ENCODE measurements at regions not wholly inside any gene's neighbourhood (a gene's known extent, or its start where the extent isn't known, plus 50 kb on each side); places are given as distances from the start of the nearest gene placed in this dataset.

DNA sequence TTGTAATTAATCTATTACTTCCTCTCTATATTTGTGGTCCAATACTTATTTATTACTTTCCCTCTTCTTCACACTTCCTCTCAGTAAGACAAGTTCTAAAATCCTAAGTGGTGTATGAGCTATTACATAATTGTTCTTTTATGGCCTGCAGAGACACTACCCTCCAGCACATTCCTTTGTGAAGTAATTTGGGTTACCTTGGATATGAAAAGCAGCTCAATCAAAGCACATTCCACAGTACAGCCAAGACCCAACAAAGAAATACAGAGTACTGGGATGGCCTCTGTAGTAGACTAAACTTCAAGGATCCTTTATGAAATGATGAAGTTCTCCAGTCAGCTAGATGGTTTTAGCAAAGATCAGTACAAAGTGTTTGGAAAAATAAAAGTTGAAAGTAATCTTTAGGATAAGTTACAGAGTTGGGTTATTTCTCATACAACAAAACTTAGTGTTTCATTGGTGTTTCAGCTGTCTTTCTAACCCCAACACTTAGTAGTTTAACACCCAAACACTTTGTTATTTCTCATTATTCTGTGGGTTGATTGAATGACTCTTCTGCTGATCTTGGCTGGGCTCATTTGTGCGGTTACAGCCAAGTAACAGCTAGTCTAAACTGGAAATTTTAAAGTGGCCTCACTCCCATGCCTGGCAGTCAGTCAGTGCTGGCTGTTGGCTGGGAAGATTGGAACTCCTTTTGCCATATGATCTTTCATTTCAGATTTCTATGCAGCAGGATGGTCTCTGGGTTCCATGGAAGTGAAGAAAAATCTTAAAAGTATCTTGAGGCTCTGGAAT, 161.5 kb upstream of the POU3F2 start:
- ChIA-PET CTCF (no interaction called here), POLR2A (no interaction called here)
- 83% methylated on average over 1 of the region's 1 CpG for WGBS (ENCODE audit: insufficient coverage)
- H3K27me3 Mint-ChIP-seq = no peaks in the 10 kb centered on the region
- peaks cover 2% of the 10 kb centered on the region for H3K9me3 Mint-ChIP-seq (ENCODE audit: insufficient read depth)
- Histone ChIP-seq H3K79me2 (ENCODE audit: control insufficient read depth, insufficient read depth, low read length) (no peaks in the 10 kb centered on the region), H4K20me1 (ENCODE audit: control insufficient read depth, insufficient read depth, low read length, poor library complexity, severe bottlenecking) (no peaks in the 10 kb centered on the region), H3K9me3 (ENCODE audit: control extremely low read depth in 1 of 3, control insufficient read depth in 2 of 3, insufficient read depth in 1 of 3, low read length in 2 of 3) (no peaks in the 10 kb centered on the region), H2AFZ (ENCODE audit: insufficient read depth, low read depth, low read length, poor library complexity, severe bottlenecking) (no peak overlapping the region), H3K4me2 (replicated peaks; ENCODE audit: low read depth, low read length, poor library complexity, severe bottlenecking) (no peak overlapping the region), H3K27me3 (replicated peaks in 1 of 4; ENCODE audit: control extremely low read depth in 1 of 4, control insufficient read depth in 3 of 4, insufficient read depth in 4 of 4, low read length in 3 of 4) (no peaks in the 10 kb centered on the region), H3K36me3 (replicated peaks in 1 of 2; ENCODE audit: control extremely low read depth in 1 of 2, control insufficient read depth in 1 of 2, extremely low read depth in 1 of 2, insufficient read depth in 2 of 2, low read length in 1 of 2) (no peaks in the 10 kb centered on the region), H3K27ac (ENCODE audit: low read length in 2 of 2) (no peak overlapping the region), H3K4me1 (ENCODE audit: control insufficient read depth in 2 of 2, insufficient read depth in 2 of 2, low read length in 2 of 2) (no peaks in the 10 kb centered on the region), H3K9ac (ENCODE audit: low read length) (no peak overlapping the region), H3K4me3 (ENCODE audit: control extremely low read depth in 1 of 5, extremely low read depth in 1 of 5, insufficient read depth in 1 of 5, low read depth in 2 of 5, low read length in 4 of 5) (no peak overlapping the region)
- intact Hi-C loops (cut with micrococcal nuclease) = no loop called here
- H3K27ac Mint-ChIP-seq = no peak overlapping the region
- H3K4me3 Mint-ChIP-seq = no peak overlapping the region
- DNase-seq = no peak
- ATAC-seq (ENCODE audit: low read depth) = no peak
- TF ChIP-seq EZH2 (IDR thresholded peaks at IDR 0.05; ENCODE audit: borderline replicate concordance, insufficient read depth, low read depth, low read length, poor library complexity, severe bottlenecking) = no peak
- TF ChIP-seq, protein P1, sequence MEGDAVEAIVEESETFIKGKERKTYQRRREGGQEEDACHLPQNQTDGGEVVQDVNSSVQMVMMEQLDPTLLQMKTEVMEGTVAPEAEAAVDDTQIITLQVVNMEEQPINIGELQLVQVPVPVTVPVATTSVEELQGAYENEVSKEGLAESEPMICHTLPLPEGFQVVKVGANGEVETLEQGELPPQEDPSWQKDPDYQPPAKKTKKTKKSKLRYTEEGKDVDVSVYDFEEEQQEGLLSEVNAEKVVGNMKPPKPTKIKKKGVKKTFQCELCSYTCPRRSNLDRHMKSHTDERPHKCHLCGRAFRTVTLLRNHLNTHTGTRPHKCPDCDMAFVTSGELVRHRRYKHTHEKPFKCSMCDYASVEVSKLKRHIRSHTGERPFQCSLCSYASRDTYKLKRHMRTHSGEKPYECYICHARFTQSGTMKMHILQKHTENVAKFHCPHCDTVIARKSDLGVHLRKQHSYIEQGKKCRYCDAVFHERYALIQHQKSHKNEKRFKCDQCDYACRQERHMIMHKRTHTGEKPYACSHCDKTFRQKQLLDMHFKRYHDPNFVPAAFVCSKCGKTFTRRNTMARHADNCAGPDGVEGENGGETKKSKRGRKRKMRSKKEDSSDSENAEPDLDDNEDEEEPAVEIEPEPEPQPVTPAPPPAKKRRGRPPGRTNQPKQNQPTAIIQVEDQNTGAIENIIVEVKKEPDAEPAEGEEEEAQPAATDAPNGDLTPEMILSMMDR (IDR thresholded peaks at IDR 0.05) = no peak
- no peaks in the 10 kb centered on the region for H3K4me1 Mint-ChIP-seq

DNA sequence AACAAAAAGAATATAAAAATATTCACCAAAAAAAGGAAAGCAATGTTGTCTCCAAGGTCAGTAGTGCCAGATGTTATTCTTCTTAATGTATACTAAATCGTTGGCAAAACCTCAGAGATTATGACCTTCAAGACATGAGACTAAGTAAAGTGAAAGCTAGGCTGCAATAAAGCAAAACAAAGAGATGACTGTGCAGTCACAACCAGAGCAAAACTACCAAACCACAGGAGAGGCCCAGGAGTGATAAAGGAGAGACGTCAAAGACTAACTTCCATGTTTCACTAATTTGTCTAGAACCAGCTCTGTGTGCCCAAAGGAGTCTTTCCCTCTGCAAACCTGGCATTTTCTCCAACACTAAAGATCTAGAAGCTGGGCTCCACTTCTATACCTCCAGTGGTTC, 155.9 kb upstream of the POU3F2 start:
- Mint-ChIP-seq H3K4me3 (no peak overlapping the region), H3K9me3 (ENCODE audit: insufficient read depth) (peaks cover 2% of the 10 kb centered on the region), H3K27me3 (no peaks in the 10 kb centered on the region), H3K27ac (no peak overlapping the region), H3K4me1 (no peaks in the 10 kb centered on the region)
- Histone ChIP-seq H3K79me2 (ENCODE audit: control insufficient read depth, insufficient read depth, low read length) (no peaks in the 10 kb centered on the region), H3K27me3 (replicated peaks in 1 of 4; ENCODE audit: control extremely low read depth in 1 of 4, control insufficient read depth in 3 of 4, insufficient read depth in 4 of 4, low read length in 3 of 4) (no peaks in the 10 kb centered on the region), H3K4me2 (replicated peaks; ENCODE audit: low read depth, low read length, poor library complexity, severe bottlenecking) (no peak overlapping the region), H4K20me1 (ENCODE audit: control insufficient read depth, insufficient read depth, low read length, poor library complexity, severe bottlenecking) (no peaks in the 10 kb centered on the region), H3K36me3 (replicated peaks in 1 of 2; ENCODE audit: control extremely low read depth in 1 of 2, control insufficient read depth in 1 of 2, extremely low read depth in 1 of 2, insufficient read depth in 2 of 2, low read length in 1 of 2) (no peaks in the 10 kb centered on the region), H2AFZ (ENCODE audit: insufficient read depth, low read depth, low read length, poor library complexity, severe bottlenecking) (no peak overlapping the region), H3K27ac (ENCODE audit: low read length in 2 of 2) (no peak overlapping the region), H3K9ac (ENCODE audit: low read length) (no peak overlapping the region), H3K4me1 (ENCODE audit: control insufficient read depth in 2 of 2, insufficient read depth in 2 of 2, low read length in 2 of 2) (no peaks in the 10 kb centered on the region), H3K9me3 (ENCODE audit: control extremely low read depth in 1 of 3, control insufficient read depth in 2 of 3, insufficient read depth in 1 of 3, low read length in 2 of 3) (no peaks in the 10 kb centered on the region), H3K4me3 (ENCODE audit: control extremely low read depth in 1 of 5, extremely low read depth in 1 of 5, insufficient read depth in 1 of 5, low read depth in 2 of 5, low read length in 4 of 5) (no peak overlapping the region)
- POLR2A ChIA-PET = no interaction called here
- TF ChIP-seq, protein P1 (IDR thresholded peaks at IDR 0.05) = no peak
- TF ChIP-seq EZH2 (IDR thresholded peaks at IDR 0.05; ENCODE audit: borderline replicate concordance, insufficient read depth, low read depth, low read length, poor library complexity, severe bottlenecking) = no peak
- no peak for ATAC-seq (ENCODE audit: low read depth)
- CTCF ChIA-PET = no interaction called here
- DNase-seq = no peak
- 40% methylated on average over 1 of the region's 2 CpGs for WGBS (ENCODE audit: insufficient coverage)
- intact Hi-C loops (cut with micrococcal nuclease) = no loop called here

Data from B cell (primary cell).